Fibroblast of skin of back (primary cell): ENCODE measurements at regions not wholly inside any gene's neighbourhood (a gene's known extent, or its start where the extent isn't known, plus 50 kb on each side); places are given as distances from the start of the nearest gene placed in this dataset.
"Not testable (repeated sequence)": the region's sequence is repeated elsewhere in the genome, so short reads cannot be mapped to it uniquely, and the experiment has no call there.

ENCODE experiments used
- DNase-seq: peaks from one replicate; pipeline ENCODE4 v3.0.0-alpha.2; 2013

DNA sequence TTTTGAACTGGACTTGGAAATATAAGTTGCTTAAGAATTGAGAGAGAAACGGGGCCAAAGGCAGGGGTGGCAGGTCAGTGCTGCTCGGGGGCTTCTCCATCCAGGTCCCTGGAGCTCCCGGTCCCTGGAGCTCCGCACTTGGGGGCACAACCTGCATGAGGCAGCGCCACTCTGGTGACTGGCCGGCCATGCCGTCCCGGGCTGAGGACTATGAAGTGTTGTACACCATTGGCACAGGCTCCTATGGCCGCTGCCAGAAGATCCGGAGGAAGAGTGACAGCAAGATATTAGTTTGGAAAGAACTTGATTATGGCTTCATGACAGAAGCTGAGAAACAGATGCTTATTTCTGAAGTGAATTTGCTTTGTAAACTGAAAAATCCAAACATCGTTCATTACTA lies 76.9 kb upstream of the POTEG start:
- not testable (repeated sequence) for DNase-seq

DNA sequence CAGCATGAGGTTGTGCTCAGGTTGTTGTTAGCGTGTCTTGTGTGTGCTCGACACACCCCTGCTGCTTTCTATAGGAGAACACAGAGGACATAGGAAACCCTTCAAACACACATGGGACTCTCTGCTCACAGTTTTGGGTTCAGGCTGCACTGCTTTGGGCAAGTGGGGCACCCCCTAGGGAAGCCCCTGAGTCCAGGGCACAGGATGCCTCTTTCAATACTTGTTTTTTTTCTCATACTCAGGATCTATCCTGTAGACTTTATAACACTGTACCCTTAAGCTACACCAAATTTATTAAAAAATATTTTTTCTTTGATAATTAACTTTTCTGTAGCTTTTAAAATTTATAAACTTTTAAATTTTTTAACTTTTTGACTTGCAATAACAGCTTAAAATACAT lies 55.3 kb upstream of the POTEG start:
- not testable (repeated sequence) for DNase-seq

DNA sequence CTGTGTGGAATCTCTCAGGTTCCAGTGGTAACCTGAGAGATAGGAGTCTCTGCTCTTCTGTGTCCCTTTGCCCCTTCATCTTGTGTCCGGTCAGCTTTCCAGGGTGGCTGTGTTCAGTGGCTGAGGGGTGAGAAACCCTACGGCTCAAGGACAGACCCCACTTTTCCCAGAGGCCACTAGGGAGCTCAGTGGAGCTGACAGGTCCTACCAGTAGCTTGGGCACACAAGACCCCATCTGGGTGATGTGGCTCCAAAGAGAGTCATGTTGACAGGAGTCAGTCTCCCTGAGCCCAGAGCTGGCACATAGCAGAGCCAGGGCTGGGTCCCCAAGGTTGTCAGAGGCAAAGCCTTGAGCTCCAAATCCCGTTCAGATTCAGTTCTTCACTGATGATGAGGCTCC lies 54.3 kb upstream of the POTEG start:
- DNase-seq: not testable (repeated sequence)

GRCh38 chr14:19487690-19488089 lies 53.5 kb upstream of the POTEG start:
- not testable (repeated sequence) for DNase-seq

- DNase-seq: not testable (repeated sequence)
Measured at GRCh38 chr14:19487265-19487664, 53.1 kb upstream of the POTEG start.

DNA sequence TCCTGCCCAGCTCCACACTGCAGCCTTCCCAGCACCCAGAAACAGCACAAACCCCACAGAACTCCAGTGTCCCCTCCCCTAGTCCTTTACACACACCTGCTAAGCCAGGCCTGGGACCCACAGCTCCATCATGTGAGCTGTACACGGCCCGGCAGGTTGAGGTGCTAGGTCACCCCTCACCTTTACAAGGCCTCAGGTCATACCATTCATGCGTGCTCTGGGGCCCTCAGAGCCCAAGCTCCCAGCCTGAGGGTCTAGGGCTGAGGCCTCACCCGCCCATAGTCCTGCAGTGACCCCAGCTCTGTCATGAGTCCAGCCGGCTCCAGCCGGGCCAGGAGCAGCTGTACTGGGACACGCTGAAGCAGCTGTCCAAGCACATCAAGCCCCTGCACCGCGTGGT lies 51.2 kb upstream of the POTEG start:
- peak; percentile 0 for DNase-seq
